Right lobe of liver (tissue), 4 donors: ENCODE measurements at regions not wholly inside any gene's neighbourhood (a gene's known extent, or its start where the extent isn't known, plus 50 kb on each side); places are given as distances from the start of the nearest gene placed in this dataset.

Experiments used
- POLR2A ChIP-seq: fragments of 450-650 bp; IDR thresholded peaks from one replicate; pipeline ENCODE4 v1.6.1; 2017; ENCODE audit warnings: antibody characterized with exemption, mild to moderate bottlenecking
- TF ChIP-seq, protein P1 (sequence below), 4 donors: fragments of 200-600 bp in 3 of 4; fragments of 450-650 bp in 1 of 4; IDR thresholded peaks; one replicate each; pipeline versions ENCODE4 v1.5.1 to v1.8.0; 2016 to 2022; ENCODE audit warnings: antibody characterized with exemption in 4 of 4, mild to moderate bottlenecking in 2 of 4
- donor health status: DM: no; HTN: no; CAD: no.
- donor health status: DM: no; HTN: no; CAD: no.
- donor health status: DM: no; HTN: yes; CAD: no.

DNA sequence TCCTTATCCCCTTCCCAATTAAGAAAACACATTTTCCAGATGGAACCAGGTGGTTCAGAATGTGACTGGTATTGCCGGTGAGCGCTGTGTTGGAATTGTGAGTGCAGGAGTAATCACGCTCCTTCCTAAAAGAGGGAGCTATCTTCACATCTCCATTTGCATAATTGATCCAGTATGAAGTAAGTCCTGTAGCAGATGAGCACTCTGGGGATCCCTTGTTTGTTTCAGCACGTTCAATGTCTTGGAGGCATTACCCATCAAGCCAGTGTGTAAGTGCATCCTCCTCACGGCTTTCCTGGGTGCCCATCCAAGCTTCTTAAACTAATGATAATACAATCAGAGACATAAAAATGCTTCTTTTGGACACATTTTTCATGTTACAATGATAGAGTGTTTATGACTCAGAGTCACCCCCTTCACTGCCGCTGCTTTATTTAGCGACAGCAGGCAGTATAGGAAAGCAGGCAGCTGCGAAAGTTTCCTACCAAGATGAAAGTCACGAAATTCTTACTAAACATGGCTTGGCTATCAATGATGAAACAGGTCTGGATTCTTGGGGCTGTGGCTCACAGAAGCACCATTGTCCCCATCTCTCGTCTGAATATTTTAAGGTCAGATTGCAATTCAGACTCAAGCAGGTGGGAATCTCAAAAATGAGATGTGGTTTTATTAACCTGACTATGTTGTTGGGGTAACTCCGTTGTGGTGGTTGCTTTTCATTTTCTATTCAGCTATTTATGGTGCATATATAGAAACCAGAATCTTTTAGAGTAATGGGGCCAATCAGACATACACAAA is 346.3 kb upstream of the MDFIC2 start:
- TF ChIP-seq, protein P1, sequence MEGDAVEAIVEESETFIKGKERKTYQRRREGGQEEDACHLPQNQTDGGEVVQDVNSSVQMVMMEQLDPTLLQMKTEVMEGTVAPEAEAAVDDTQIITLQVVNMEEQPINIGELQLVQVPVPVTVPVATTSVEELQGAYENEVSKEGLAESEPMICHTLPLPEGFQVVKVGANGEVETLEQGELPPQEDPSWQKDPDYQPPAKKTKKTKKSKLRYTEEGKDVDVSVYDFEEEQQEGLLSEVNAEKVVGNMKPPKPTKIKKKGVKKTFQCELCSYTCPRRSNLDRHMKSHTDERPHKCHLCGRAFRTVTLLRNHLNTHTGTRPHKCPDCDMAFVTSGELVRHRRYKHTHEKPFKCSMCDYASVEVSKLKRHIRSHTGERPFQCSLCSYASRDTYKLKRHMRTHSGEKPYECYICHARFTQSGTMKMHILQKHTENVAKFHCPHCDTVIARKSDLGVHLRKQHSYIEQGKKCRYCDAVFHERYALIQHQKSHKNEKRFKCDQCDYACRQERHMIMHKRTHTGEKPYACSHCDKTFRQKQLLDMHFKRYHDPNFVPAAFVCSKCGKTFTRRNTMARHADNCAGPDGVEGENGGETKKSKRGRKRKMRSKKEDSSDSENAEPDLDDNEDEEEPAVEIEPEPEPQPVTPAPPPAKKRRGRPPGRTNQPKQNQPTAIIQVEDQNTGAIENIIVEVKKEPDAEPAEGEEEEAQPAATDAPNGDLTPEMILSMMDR (IDR thresholded peaks at IDR 0.05) = no peak
- TF ChIP-seq POLR2A = no peak
